Tibial nerve (tissue), 4 donors: ENCODE measurements at regions not wholly inside any gene's neighbourhood (a gene's known extent, or its start where the extent isn't known, plus 50 kb on each side); places are given as distances from the start of the nearest gene placed in this dataset.

ENCODE experiments used
- CTCF ChIP-seq, 5 experiments: fragments of 200-600 bp in 3 of 5; fragments of 450-650 bp in 2 of 5; sonication (generic) in 3 of 5; IDR thresholded peaks; one replicate each; pipeline ENCODE4 v1.5.1; 2016 to 2019; ENCODE audit warnings: antibody characterized with exemption in 5 of 5, mild to moderate bottlenecking in 3 of 5, moderate library complexity in 2 of 5
- EP300 ChIP-seq, 2 donors: sonication (generic); formaldehyde crosslinking; IDR thresholded peaks; one replicate each; pipeline ENCODE4 v1.6.1; 2017; ENCODE audit warnings: antibody characterized with exemption in 2 of 2, mild to moderate bottlenecking in 1 of 2

- TF ChIP-seq CTCF (IDR thresholded peaks at IDR 0.05) (no peak), EP300 (IDR thresholded peaks at IDR 0.05) (no peak)
These were observed 105.5 kb upstream of the ASB18 start for GRCh38 chr2:236369661-236370062.
